ENCODE measurements at regions not wholly inside any gene's neighbourhood (a gene's known extent, or its start where the extent isn't known, plus 50 kb on each side); places are given as distances from the start of the nearest gene placed in this dataset.

- DNase-seq, result no peak
Measured at GRCh38 chr3:42037318-42037945, 53.7 kb upstream of the TRAK1 start.

GRCh38 chr3:42036483-42036823, 54.7 kb upstream of the TRAK1 start:
- no peak for DNase-seq

- no peak for DNase-seq
Measured at GRCh38 chr3:42035816-42036482, 55.2 kb upstream of the TRAK1 start.

GRCh38 chr3:42035007-42035406, 56.1 kb upstream of the TRAK1 start:
- DNase-seq, result no peak

- DNase-seq, result no peak
Measured at GRCh38 chr3:42033741-42034140, 57.4 kb upstream of the TRAK1 start.

- no peak for DNase-seq
Measured at GRCh38 chr3:42032693-42033349, 58.3 kb upstream of the TRAK1 start.

GRCh38 chr3:42031808-42032480, 59.2 kb upstream of the TRAK1 start:
- no peak for DNase-seq

GRCh38 chr3:42028474-42028873, 62.7 kb upstream of the TRAK1 start:
- no peak for DNase-seq

GRCh38 chr3:42027571-42027970, 63.6 kb upstream of the TRAK1 start:
- DNase-seq, result no peak

- DNase-seq, result no peak
Measured at GRCh38 chr3:42025370-42026138, 63.7 kb upstream of the ULK4 start.

- no peak for DNase-seq
Measured at GRCh38 chr3:42024591-42025351, 62.9 kb upstream of the ULK4 start.

GRCh38 chr3:42023380-42023779, 61.5 kb upstream of the ULK4 start:
- no peak for DNase-seq

GRCh38 chr3:42022355-42022754, 60.5 kb upstream of the ULK4 start:
- no peak for DNase-seq

- no peak for DNase-seq
Measured at GRCh38 chr3:42020684-42021307, 58.9 kb upstream of the ULK4 start.

- DNase-seq, result no peak
Measured at GRCh38 chr3:42019953-42020260, 58.0 kb upstream of the ULK4 start.

GRCh38 chr3:42019144-42019952, 57.4 kb upstream of the ULK4 start:
- DNase-seq, result no peak

GRCh38 chr3:42014921-42015533, 53.1 kb upstream of the ULK4 start:
- DNase-seq, result no peak

- no peak for DNase-seq
Measured at GRCh38 chr3:42014458-42014920, 52.6 kb upstream of the ULK4 start.

GRCh38 chr3:42013691-42014457, 52.0 kb upstream of the ULK4 start:
- no peak for DNase-seq
